HG03139 (cell line): ENCODE measurements at regions not wholly inside any gene's neighbourhood (a gene's known extent, or its start where the extent isn't known, plus 50 kb on each side); places are given as distances from the start of the nearest gene placed in this dataset.

ENCODE experiments used
- ATAC-seq: cut with Tn5 transposase; IDR thresholded peaks from one replicate; pipeline ENCODE4 v1.9.1; 2021; ENCODE audit not compliant: unreplicated experiment

- ATAC-seq = no peak
These were observed 1830.6 kb upstream of the CELF4 start for GRCh38 chr18:39396168-39396567.

DNA sequence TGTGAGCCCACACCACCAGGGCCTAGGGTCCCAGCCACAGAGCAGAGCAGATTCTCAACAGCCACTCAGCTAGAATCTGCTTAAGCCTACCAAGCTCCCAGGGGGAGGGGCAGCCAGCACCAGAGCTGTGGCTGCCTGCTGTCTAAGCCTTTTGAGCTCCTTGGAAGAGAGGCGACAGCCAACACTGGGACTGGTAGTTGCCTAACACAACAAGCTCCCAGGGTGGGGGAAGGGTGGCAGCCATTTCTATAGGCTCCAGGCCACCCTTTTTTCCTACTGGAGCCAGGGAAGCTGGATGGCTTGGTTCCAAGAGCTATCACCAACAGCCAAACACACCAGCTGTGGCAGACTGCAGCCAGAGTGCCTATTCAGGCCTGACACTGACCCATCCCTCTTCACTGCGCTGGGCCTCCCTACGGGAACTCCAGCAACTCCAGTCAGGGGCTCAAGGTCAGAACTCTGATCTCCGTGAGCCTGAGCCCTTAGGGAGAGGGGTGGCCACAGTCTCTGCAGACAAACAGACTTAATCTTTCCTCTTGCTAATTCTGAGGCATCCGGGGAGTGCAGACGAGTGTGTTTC, 1824.3 kb upstream of the CELF4 start:
- no peak for ATAC-seq

- ATAC-seq = no peak
These were observed 1815.3 kb upstream of the CELF4 start for GRCh38 chr18:39380866-39381265.

DNA sequence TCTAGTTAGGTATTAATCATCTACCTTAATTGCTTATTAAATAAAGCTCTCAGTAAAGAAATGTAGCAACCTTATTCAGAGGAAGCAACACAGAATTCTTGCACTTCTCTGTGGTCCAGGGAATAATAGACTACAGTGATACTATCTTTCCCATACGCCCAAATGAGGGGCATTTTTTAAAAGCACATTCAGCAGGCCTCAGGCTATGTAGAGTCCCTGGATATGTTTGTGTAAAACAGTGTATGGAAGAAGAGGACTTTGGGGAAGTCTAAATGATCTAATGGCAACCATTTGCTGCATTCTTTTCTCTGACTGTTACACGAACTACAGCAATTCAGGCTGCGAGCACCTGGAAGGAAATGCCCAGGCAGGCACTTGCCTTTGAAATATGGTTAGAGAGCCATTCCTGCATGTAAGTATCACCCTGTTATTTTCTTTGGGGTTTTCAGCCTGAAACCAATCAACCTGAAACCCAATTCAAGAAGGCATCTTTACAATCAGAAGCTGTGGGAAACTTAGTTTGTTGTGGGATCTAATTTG, 1814.7 kb upstream of the CELF4 start:
- no peak for ATAC-seq

GRCh38 chr18:39375066-39375465, 1809.5 kb upstream of the CELF4 start:
- no peak for ATAC-seq

- no peak for ATAC-seq
These were observed 1806.4 kb upstream of the CELF4 start for GRCh38 chr18:39371996-39372395.

GRCh38 chr18:39366656-39367055, 1801.1 kb upstream of the CELF4 start:
- no peak for ATAC-seq

DNA sequence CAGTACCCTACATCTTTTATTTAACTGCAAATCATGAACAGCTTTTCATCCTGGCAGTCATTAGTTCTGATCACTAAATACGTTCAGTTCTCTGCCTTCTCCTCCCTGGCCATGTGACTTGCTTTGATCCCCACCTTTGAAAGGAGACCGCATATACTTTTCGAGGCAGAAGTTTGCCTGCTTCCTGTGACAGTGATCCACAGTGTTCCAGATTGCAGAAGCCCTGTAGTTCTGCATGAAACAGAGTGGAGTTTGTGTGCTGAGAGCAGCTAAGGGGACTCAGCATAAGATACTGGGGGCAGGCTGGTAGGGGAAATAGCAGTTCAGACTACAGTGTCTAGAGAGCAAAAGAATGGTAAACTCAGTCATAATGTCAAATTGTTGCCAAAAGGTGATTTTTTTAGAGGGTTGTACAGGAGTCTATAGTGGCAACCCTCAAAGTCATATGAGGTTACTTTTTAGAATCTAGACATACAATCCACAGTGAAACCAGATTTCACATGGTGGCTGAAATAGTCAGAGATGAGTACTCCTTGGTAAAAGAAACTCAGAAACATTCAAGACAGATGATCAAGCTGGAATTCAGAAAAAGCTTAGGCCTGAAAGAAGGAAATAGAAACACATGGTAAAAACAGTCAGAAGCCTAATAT, 1800.4 kb upstream of the CELF4 start:
- ATAC-seq = no peak

DNA sequence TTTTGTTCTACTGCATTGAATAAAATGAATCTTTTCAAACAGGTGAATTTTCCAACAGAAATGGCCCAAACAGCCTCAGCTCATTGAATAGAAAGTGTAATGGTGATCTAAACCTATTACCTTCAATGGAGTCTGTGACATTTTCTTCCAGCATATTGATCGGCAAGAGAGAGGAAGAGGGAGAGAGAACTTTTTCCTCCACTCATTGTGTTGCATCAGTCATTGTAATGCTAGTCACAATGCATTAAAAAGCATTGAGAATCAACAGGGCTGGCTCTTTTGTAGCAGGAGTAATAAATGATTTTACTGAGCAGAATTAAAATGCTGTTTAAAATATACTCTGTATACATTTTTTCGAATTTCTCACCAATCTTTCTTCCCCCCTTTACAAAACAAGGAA, 1794.5 kb upstream of the CELF4 start:
- ATAC-seq = no peak

DNA sequence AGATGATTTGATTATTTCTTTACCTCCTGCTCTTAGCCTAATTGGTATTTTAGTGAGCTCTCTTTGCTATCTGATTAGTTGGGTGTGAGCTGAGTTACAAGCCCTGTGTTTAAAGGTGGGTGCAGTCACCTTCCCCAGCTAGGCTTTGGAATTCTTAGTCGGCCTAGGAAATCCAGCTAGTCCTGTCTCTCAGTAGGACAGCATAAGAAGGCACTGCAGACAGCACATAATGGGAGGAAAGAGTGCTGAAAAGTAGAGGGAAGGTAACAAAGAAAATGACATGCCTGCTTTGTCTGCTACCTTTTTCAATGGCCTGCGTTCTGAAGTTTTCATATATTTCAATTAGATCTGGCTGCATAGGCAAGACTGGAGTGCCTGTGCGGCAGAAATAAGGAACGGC, 1794.0 kb upstream of the CELF4 start:
- ATAC-seq = no peak

DNA sequence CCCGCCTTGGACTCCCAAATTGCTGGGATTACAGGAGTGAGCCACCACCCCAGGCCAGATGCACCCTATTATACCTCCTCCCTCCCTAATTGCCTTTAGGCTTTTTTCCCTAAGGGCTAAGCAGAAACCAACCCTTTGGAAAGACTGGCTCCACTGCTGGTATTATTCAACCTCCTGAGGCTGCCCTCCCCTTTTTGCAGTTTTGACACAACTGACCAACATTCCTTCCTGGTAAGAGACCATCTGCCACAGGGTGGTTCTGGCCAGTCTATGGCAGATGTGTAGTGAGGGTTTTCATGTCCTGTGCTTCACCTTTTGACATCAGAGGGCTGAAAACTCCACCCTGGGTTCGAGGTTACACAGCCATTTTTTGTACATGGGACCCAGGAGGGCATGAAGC, 1785.3 kb upstream of the CELF4 start:
- no peak for ATAC-seq

GRCh38 chr18:39349801-39350200, 1784.2 kb upstream of the CELF4 start:
- ATAC-seq = no peak

GRCh38 chr18:39348757-39349156, 1783.2 kb upstream of the CELF4 start:
- ATAC-seq = no peak

DNA sequence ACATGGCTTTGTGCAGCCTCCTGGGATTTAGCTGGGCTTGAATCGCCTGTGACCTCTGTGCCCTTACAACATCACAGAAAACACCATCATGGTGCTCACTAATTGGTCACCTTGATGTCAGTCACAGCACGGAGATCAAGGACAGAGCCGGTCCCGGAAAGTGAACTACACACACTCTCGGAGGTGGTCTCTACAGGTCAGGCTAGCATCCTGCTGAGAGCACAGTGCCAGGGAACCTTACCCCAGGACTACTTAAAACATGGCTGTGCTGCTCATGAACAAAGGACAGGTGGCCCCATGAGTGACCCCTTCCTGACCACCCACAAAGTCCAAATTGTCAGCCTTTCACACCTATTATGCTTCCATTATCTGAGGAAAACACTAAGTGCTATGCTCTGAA, 1782.1 kb upstream of the CELF4 start:
- ATAC-seq = no peak

DNA sequence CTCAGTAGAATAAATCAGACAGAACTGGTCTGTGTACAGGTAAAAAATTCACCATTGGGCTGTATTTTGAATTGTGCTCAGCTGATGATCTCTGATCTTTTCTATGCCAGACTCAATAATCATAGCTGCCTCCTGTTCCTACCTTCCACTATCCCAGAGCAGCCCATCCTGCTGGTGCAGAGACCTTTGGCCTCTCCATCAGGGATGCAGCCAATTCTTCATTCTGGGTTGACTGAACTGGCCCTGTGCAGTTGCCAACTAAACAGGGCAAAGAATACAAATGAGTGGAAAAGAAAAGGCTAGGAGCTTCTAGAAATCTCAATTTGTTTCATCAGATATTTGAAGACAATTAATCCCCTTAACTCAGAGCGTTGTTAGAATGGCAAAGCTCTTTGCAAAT, 1781.3 kb upstream of the CELF4 start:
- no peak for ATAC-seq

DNA sequence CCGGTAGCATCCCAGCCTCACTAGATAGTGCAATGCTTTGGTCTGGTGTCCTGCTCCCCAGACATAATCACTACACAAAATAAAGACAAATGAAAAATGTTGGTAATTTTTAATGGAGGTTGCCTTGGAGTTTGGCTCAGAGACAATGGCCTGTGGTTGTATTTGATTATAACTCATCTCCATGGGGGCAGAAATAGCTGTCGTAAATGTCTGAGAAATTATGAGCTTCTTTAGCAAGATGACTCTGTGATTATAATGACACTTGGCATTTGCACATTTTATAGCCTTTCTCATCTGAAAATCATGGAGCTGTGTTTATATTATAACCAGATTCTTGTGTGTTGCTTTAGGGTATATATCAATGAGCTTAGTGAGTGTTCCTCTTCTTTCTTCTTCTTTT, 1779.7 kb upstream of the CELF4 start:
- ATAC-seq = no peak

DNA sequence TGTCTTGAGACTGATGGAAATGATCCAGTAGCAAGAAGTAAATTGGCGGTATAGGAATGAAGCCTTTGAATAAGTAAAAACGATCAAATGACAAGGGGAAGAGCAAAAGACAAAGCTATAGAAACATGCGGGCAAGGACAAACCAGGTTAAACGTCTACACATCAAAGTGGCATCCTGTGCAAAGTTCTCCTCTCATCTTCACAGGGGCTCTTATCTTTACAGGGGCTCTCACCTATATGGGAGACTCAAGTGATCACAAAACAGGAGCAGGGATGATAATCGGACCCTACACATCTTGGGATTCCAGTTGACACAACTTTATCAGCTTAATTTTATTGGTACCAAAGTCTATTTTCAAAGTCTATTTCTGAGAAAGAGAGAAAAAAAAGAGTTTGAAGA, 1778.9 kb upstream of the CELF4 start:
- ATAC-seq = no peak

DNA sequence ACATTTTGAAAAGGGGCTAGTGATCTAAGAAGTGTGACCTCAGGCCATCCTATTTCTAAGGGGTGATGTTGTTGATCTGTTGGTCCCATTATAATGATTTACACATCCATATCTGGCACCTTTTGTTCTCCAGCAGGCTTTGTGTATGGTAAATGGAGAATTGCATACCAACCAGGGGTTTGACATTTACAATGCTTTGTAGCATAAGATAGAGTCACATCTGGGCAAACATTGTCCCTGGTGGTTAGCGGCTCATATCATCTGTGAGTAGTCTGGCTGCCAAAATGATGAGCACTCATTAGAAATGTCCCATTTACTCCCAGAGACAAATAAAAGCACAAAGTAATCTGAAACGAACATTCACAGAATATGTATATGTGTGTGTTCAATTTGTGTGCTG, 1775.5 kb upstream of the CELF4 start:
- no peak for ATAC-seq

DNA sequence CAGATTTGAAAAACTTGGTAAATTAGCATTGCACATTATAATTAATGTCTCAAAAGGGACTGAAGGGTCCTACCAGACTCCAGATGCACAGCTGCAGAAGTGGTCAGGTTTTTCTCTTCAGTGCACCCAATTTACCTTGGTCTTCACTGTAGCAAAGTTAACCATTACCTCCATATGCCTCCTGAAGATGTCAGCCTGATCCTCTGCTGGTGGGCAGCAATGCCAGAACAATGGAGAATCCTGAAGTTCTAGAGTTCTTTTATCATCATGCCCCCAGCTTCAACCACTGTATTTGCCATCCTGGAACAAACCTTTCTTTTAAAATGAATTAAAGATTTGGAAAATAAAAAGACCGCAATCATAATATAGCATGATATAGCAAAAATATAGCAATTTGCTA, 1774.8 kb upstream of the CELF4 start:
- ATAC-seq = no peak

GRCh38 chr18:39329496-39330275, 1764.1 kb upstream of the CELF4 start:
- no peak for ATAC-seq

GRCh38 chr18:39326772-39327171, 1761.2 kb upstream of the CELF4 start:
- no peak for ATAC-seq

DNA sequence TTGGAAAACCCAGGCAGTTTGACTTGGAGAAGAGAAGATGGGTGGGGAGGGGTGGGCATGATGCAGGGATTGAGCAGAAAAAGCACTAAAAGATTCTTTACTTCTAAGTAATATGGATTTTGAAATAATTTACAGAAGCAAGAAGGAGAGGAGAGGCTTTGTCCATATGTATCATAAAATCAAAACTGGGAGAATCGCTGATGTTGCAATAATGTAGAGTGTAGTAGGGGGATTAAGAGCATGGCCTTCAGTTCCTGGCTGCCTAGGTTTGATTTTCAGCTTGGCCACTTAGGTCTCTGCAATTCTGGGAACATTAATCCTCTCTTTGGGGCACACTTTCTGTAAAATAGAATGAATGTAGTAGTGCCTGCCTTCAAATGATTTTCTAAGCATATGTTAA, 1760.4 kb upstream of the CELF4 start:
- ATAC-seq = no peak
